ENCODE measurements at regions not wholly inside any gene's neighbourhood (a gene's known extent, or its start where the extent isn't known, plus 50 kb on each side); places are given as distances from the start of the nearest gene placed in this dataset.

DNA sequence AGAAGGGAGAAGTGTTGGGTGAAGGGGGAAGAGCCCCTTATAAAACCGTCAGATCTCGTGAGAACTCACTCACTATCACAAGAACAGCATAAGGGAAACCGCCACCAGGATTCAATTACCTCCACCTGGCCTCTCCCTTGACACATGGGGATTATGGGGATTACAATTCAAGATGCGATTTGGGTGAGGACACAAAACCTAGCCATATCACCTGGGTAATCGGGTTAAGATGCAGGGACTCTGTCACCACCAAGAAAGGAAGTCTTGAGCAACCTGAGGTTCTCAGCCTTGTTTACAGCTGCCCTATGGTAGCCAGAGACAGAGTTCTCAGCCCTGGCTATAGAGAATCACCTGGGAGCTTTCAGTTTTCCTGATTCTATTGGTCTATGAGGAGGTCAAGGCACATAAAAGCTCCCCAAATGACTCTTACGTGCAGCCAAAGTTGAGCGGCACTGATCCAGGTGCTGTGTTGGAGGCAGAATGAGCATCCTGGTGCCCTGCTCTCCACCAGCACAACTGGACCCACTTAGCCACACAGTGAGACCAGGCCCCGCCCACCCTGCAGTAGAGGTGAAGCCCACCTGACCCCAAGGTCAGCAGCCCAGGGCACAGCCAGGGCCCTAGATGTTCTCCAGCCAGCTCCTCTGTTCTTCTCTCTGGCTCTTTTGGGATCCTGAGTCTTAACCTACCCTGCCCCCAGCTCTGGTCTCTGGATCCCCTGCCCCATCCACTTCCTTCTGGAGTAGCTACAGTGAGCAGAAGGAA lies 138.5 kb upstream of the CDH5 start:
- TF ChIP-seq CTCF (IDR thresholded peaks at IDR 0.05) (no peak), EZH2 (IDR thresholded peaks at IDR 0.05; ENCODE audit: borderline replicate concordance, insufficient read depth, low read depth, low read length, poor library complexity, severe bottlenecking) (no peak)
